Right lobe of liver (tissue), 6 donors: ENCODE measurements at regions not wholly inside any gene's neighbourhood (a gene's known extent, or its start where the extent isn't known, plus 50 kb on each side); places are given as distances from the start of the nearest gene placed in this dataset.

Experiments used
- ATAC-seq, 4 donors: fragments of 200-7000 bp; cut with Tn5 transposase; one replicate each; pipeline ENCODE4 v1.9.1; 2020; ENCODE audit warnings: mild to moderate bottlenecking in 4 of 4, moderate library complexity in 4 of 4
- DNase-seq, 3 donors: peaks; one replicate each; pipeline ENCODE4 v3.0.0-alpha.2; 2020
- H3K27ac ChIP-seq, 3 donors: fragments of 200-600 bp; one replicate each; pipeline ENCODE4 v1.8.0; 2022
- H3K27me3 ChIP-seq, 2 donors: fragments of 200-600 bp; one replicate each; pipeline ENCODE4 v1.8.0; 2022
- H3K36me3 ChIP-seq, 4 donors: fragments of 200-600 bp; sonication (generic) in 1 of 4; one replicate each; pipeline versions ENCODE4 v1.5.1 to v1.8.0; 2017 to 2022; ENCODE audit warnings: control low read depth in 1 of 4
- H3K4me1 ChIP-seq, 4 donors: fragments of 200-600 bp; sonication (generic) in 1 of 4; one replicate each; pipeline versions ENCODE4 v1.5.1 to v1.8.0; 2017 to 2022; ENCODE audit warnings: control low read depth in 1 of 4
- H3K4me3 ChIP-seq, 3 donors: fragments of 200-600 bp; one replicate each; pipeline ENCODE4 v1.8.0; 2022
- H3K9me3 ChIP-seq, 4 donors: fragments of 200-600 bp; sonication (generic) in 1 of 4; one replicate each; pipeline versions ENCODE4 v1.5.1 to v1.8.0; 2017 to 2022; ENCODE audit warnings: control low read depth in 1 of 4
- CTCF ChIP-seq, 4 donors: fragments of 200-600 bp in 3 of 4; fragments of 450-650 bp in 1 of 4; IDR thresholded peaks; one replicate each; pipeline versions ENCODE4 v1.5.1 to v1.8.0; 2016 to 2022; ENCODE audit warnings: antibody characterized with exemption in 4 of 4, mild to moderate bottlenecking in 2 of 4
- POLR2A ChIP-seq: fragments of 450-650 bp; IDR thresholded peaks from one replicate; pipeline ENCODE4 v1.6.1; 2017; ENCODE audit warnings: antibody characterized with exemption, mild to moderate bottlenecking
- WGBS: methylation state at CpG from one replicate; pipeline ENCODE4 v1.1.6; 2018; ENCODE audit warnings: low coverage, low lambda C conversion rate; ENCODE audit not compliant: insufficient coverage; ENCODE audit errors: missing lambda C conversion rate; 5-methylcytosine and 5-hydroxymethylcytosine counted together
- intact Hi-C, 2 donors: fragments of 100-400 bp; cut with DNase I; formaldehyde crosslinking; loops; one replicate each; pipeline versions ENCODE4 v1.11.2 to v1.14.1; 2022
- donor health status: DM: no; HTN: yes; CAD: no.
- donor health status: DM: no; HTN: no; CAD: no.
- donor health status: DM: no; HTN: no; CAD: no.
- donor health status: DM: no; HTN: yes; CAD: no.
- donor health status: DM: no; HTN: yes; CAD: no.

- Histone ChIP-seq H3K36me3 (no peaks in the 10 kb centered on the region), H3K27ac (no peak overlapping the region), H3K9me3 (no peaks in the 10 kb centered on the region), H3K27me3 (no peaks in the 10 kb centered on the region), H3K4me3 (no peak overlapping the region), H3K4me1 (no peaks in the 10 kb centered on the region)
- TF ChIP-seq CTCF (IDR thresholded peaks at IDR 0.05) (no peak), POLR2A (no peak)
- WGBS, result 33% methylated on average over 1 of the region's 1 CpG
- DNase-seq, result no peak
- intact Hi-C loops, result no loop called here
- ATAC-seq, result no peak
Measured at GRCh38 chr11:41849250-41849649, 389.8 kb upstream of the LRRC4C start.

GRCh38 chr11:41851743-41852142 is 392.3 kb upstream of the LRRC4C start:
- Histone ChIP-seq H3K36me3 (no peaks in the 10 kb centered on the region), H3K4me3 (no peak overlapping the region), H3K9me3 (no peaks in the 10 kb centered on the region), H3K4me1 (no peaks in the 10 kb centered on the region), H3K27me3 (no peaks in the 10 kb centered on the region), H3K27ac (no peak overlapping the region)
- TF ChIP-seq CTCF (IDR thresholded peaks at IDR 0.05) (no peak), POLR2A (no peak)
- ATAC-seq, result no peak
- intact Hi-C loops, result no loop called here
- DNase-seq, result no peak

- H3K4me1 ChIP-seq, result no peaks in the 10 kb centered on the region
- TF ChIP-seq CTCF (IDR thresholded peaks at IDR 0.05), result no peak
- TF ChIP-seq POLR2A, result no peak
- no peaks in the 10 kb centered on the region for H3K36me3 ChIP-seq
- H3K27ac ChIP-seq, result no peak overlapping the region
- ATAC-seq, result no peak
- 50% methylated on average over 1 of the region's 1 CpG for WGBS
- no peak for DNase-seq
- H3K9me3 ChIP-seq, result no peaks in the 10 kb centered on the region
- no peak overlapping the region for H3K4me3 ChIP-seq
- intact Hi-C loops, result no loop called here
- H3K27me3 ChIP-seq, result no peaks in the 10 kb centered on the region
Measured at GRCh38 chr11:41861838-41862237, 402.4 kb upstream of the LRRC4C start.

GRCh38 chr11:41866525-41866924 is 407.1 kb upstream of the LRRC4C start:
- no peak for ATAC-seq
- TF ChIP-seq CTCF (IDR thresholded peaks at IDR 0.05), result no peak
- no peak for TF ChIP-seq POLR2A

GRCh38 chr11:41868606-41869005 is 409.2 kb upstream of the LRRC4C start:
- Histone ChIP-seq H3K27me3 (no peaks in the 10 kb centered on the region), H3K36me3 (no peaks in the 10 kb centered on the region), H3K4me3 (no peak overlapping the region), H3K4me1 (no peaks in the 10 kb centered on the region), H3K27ac (no peak overlapping the region), H3K9me3 (no peaks in the 10 kb centered on the region)
- no peak for ATAC-seq
- TF ChIP-seq CTCF (IDR thresholded peaks at IDR 0.05) (no peak), POLR2A (no peak)
- DNase-seq, result no peak
- intact Hi-C loops, result no loop called here
- WGBS, result 55% methylated on average over 4 of the region's 4 CpGs

More at GRCh38 chr11:41866525-41866924, 407.1 kb upstream of the LRRC4C start:
- Histone ChIP-seq H3K36me3 (no peaks in the 10 kb centered on the region), H3K27ac (no peak overlapping the region), H3K27me3 (no peaks in the 10 kb centered on the region), H3K9me3 (no peaks in the 10 kb centered on the region), H3K4me3 (no peak overlapping the region), H3K4me1 (no peaks in the 10 kb centered on the region)
- intact Hi-C loops, result no loop called here
- DNase-seq, result no peak
